Activated CD8-positive, alpha-beta memory T cell treated with anti-CD3 and anti-CD28 coated beads, Interleukin-2, amount 50 U/mL, for 4 hours (primary cell): ENCODE measurements at regions not wholly inside any gene's neighbourhood (a gene's known extent, or its start where the extent isn't known, plus 50 kb on each side); places are given as distances from the start of the nearest gene placed in this dataset.

ENCODE experiments used
- DNase-seq: peaks from one replicate; pipeline ENCODE4 v3.0.0-alpha.2; 2020

GRCh38 chr1:65486613-65487012 lies 66.1 kb downstream of the LEPR start:
- DNase-seq, result no peak

- no peak for DNase-seq
Measured at GRCh38 chr1:65489481-65489880, 69.0 kb downstream of the LEPR start.

GRCh38 chr1:65490231-65491009 lies 70.0 kb downstream of the LEPR start:
- no peak for DNase-seq

- DNase-seq, result no peak
Measured at GRCh38 chr1:65491472-65491871, 71.0 kb downstream of the LEPR start.

DNA sequence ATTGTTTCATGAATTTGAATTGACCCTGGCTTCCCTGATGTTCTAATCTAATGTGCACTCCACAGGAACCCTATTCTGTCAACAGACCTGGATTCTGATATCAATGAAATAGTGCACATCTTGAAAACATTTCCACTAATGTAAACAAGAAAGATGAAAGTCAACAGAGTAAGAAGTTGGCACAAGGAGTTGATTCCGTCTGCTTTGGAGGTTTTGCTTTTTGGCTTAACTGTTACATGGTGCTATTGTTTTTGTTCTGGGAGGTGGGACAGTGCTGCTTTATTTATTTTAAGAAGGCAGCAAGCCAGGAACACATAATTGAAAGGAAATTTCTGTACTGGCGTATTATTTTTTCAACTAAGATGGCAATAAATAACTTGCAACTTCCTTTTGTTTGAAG lies 73.3 kb downstream of the LEPR start:
- no peak for DNase-seq

DNA sequence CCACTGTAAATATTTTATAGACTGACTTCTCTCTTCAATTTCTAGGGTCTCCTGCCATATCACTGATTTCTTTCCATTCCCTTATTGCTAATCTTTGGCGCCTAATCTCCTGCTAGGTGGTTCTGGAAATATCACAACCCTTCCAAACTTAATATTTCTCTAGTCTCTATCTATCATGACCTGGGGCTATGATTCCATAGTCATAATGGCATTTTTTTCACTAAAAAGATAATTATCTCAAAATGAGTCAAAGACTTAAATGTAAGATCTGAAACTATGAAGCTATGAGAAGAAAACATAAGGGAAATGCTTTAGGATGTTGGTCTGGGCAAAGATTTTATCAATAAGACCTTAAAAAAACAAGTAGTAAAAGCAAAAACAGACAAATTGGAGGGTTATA lies 74.2 kb downstream of the LEPR start:
- no peak for DNase-seq

DNA sequence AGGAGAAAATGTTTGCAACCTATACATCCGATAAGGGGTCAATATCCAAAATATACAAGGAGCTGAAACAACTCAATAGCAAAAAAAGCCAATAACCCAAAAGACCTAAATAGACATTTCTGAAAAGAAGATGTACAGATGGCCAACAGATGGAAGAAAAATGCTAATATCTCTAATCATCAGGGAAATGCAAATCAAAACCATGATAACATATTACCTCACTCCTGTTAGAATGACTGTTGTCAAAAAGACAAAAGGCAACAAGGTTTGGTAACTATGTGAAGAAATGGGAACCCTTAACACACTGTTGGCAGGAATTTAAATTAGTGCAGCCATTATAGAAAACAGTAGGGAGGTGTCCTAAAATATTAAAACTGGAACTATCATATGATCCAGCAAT lies 74.7 kb downstream of the LEPR start:
- DNase-seq, result no peak

DNA sequence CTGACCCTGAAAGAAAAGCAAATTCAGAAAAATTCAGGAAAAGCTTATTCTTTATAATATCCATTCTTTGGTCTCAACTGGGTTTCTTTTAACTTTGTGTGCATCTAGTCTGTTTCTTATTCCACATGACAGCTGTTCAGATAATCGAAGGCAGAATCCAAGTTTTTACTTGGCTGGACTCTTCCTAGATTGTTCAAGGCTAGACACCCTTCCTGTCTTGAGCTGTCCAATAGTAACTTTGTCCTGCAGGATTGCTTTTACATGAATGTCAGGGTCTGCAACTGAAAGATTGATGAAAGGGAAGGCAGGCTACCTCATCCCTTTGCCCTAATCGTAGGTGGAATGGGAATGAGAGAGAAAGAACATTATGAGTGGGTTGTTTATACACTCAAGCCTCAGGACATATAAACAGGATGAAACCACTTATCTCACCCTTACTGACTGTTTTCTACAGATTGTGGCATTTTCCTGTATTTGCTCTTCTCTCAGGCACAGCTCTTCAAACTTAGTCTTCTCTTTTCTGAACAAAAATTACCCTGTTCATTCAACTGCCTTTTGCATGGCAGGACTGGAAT lies 76.9 kb downstream of the LEPR start:
- no peak for DNase-seq

- DNase-seq, result no peak
Measured at GRCh38 chr1:65503427-65503826, 83.0 kb downstream of the LEPR start.

GRCh38 chr1:65504263-65504662 lies 83.8 kb downstream of the LEPR start:
- no peak for DNase-seq

- DNase-seq, result no peak
Measured at GRCh38 chr1:65505547-65506300, 85.3 kb downstream of the LEPR start.

GRCh38 chr1:65508051-65508450 lies 87.6 kb downstream of the LEPR start:
- no peak for DNase-seq

- no peak for DNase-seq
Measured at GRCh38 chr1:65509912-65510680, 89.6 kb downstream of the LEPR start.

GRCh38 chr1:65510961-65511360 lies 90.5 kb downstream of the LEPR start:
- no peak for DNase-seq

DNA sequence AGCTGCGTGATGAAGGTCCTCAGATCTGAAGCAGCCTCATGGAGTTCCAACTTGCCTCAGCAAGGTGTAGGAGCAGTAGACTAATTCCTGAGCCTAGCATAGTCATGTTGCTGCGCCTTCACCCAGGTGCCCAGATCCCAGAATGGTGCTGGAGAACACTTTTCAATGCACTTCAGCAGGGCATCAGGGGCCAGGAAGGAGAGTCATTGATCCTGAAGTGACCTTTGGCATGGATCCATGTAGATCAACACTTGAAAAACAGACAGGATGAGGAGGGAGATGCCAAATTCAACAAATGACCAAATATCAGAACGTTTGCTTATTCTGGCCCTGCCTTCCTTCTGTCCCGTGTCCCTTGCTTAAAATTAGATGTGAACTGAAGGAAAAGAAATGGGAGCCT lies 91.9 kb downstream of the LEPR start:
- no peak for DNase-seq

DNA sequence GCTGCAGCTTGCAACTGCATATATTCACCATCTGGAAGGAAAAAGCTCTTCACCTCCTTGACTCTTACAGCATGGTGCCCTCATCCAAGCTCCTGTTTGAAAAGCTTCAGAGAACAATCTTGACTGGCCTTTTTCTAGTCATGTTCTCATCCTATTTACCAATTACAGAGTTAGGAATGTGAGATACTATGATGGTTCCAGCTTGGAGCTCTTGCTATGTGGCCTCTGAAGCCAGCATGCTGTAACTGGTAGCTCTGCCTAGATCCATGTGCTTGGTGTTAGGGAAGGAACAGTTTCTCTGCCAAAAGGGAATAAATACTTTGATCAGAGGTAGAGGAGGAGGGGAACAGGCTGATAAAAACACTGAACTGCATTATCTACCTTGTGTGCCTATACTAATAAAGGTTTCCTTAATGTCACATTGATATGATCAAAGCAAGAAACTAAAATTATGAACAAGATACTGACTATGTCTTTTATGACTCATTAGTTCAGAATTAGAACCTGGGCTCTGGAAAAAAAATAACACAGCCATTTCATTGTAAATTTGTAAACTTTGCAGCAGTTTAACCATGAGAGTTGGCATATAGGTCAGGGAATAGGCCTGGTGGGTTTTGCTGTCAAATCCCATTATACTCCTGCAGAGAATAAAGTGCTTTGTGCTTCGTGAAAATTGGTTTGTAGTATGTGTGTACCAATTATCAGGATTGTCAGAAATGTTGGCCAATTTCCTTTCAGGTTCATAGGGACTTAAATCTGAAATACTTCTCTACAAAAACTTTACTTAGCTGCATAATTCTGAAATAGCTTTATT lies 92.7 kb downstream of the LEPR start:
- no peak for DNase-seq

GRCh38 chr1:65514041-65514440 lies 93.6 kb downstream of the LEPR start:
- DNase-seq, result no peak

GRCh38 chr1:65524931-65525265 lies 104.4 kb downstream of the LEPR start:
- no peak for DNase-seq

- no peak for DNase-seq
Measured at GRCh38 chr1:65525266-65526048, 105.0 kb downstream of the LEPR start.

DNA sequence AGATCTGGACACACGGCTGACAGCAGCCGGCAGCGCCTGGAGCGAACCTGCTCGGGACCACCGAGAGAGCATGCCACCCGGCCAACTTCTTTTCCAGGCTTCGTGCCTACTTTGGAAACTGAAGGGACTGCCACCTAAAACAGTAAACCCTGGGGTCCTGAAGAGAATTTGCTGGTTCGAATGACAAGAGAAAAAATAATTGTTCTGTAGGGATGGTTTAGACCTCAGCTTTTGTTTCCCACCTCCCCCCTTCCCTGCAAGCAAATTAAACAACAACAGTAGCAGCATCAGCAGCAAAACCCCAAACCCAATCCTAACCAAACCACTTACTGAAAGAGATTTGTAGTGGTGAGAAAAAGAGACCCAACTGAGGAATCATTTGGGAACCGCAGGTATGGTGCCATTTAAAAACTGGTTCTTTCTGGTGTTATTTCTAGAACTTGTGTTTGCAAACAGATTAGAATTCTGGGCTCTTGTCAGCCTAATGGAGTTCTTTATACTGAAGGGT lies 105.6 kb downstream of the LEPR start:
- no peak for DNase-seq

GRCh38 chr1:65527190-65527589 lies 106.7 kb downstream of the LEPR start:
- no peak for DNase-seq
